Left ventricle myocardium superior (tissue), 1 donor: ENCODE measurements at regions not wholly inside any gene's neighbourhood (a gene's known extent, or its start where the extent isn't known, plus 50 kb on each side); places are given as distances from the start of the nearest gene placed in this dataset.

Experiments used
- ATAC-seq: fragments of 200-7000 bp; cut with Tn5 transposase; one replicate; pipeline ENCODE4 v1.9.1; 2020; ENCODE audit warnings: mild to moderate bottlenecking, moderate library complexity
- DNase-seq: peaks from one replicate; pipeline ENCODE4 v3.0.0-alpha.2; 2020
- intact Hi-C: fragments of 100-400 bp; cut with micrococcal nuclease; formaldehyde crosslinking; loops from one replicate; pipeline ENCODE4 v1.11.0; 2022
- donor health status: DM: no; HTN: yes; CAD: no; lungs with severe emphysema.

- ATAC-seq (no peak), DNase-seq (no peak)
- intact Hi-C loops, result no loop called here
Observed at GRCh38 chr5:109943701-109944235, 254.0 kb downstream of the MAN2A1 start.

GRCh38 chr5:109944461-109944860 is 254.7 kb downstream of the MAN2A1 start:
- DNase-seq, result no peak
- no peak for ATAC-seq
- intact Hi-C loops, result no loop called here

DNA sequence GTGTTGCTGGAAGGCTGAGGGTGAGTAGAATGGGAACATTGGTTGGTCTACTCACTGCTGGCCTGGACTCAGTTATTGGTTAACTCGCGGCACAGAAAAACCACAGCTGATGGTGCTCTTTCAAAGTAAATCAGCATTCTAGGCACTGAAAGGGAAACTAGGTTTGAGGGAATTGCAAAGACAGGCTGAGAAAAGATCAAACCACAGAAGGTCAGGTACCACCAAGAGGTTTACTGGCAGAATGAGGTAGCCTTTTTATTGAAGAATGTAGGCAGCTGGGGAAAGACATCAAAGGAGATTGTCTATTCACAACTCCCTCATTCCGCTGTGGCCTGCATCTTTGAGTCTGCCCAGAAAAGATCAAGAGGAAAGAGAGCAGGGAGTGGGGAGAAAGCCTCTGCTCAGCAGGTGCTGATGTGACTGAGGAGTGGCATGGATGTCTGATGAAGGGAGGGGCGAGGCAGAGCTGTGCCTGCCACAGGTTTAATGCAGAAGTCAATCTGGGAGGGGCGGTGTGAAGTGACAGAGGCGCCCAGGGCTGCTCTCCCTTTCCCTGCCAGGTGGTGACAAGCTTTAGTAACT is 255.5 kb downstream of the MAN2A1 start:
- DNase-seq (no peak), ATAC-seq (no peak)

GRCh38 chr5:109945723-109946480 is 256.2 kb downstream of the MAN2A1 start:
- intact Hi-C loops, result no loop called here
- DNase-seq, result no peak
- no peak for ATAC-seq

More for the DNA sequence above, 255.5 kb downstream of the MAN2A1 start:
- intact Hi-C loops, result no loop called here

GRCh38 chr5:109946610-109947009 is 256.9 kb downstream of the MAN2A1 start:
- no peak for DNase-seq
- no peak for ATAC-seq
- intact Hi-C loops, result no loop called here

- intact Hi-C loops, result no loop called here
- ATAC-seq (no peak), DNase-seq (no peak)
Observed at GRCh38 chr5:109947667-109948066, 257.9 kb downstream of the MAN2A1 start.

DNA sequence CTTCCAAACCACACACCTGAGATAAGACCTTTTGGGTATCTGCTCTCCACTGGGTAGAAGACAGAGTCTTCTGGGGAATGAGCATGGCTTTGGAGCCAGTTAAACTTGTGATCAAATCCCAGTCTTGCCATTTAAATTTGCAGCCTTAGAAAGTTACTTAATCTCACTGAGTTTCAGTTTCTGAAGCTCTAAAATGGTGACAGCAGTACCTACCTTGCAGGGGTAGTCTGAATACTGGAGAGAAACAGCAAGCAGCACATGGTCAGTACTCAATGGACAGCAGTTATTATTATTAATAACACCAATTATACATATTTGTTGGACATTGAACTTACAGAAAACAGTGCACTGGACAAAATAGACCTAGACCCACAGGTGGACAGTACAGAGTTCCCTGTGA is 260.9 kb downstream of the MAN2A1 start:
- intact Hi-C loops, result no loop called here
- DNase-seq (no peak), ATAC-seq (no peak)

DNA sequence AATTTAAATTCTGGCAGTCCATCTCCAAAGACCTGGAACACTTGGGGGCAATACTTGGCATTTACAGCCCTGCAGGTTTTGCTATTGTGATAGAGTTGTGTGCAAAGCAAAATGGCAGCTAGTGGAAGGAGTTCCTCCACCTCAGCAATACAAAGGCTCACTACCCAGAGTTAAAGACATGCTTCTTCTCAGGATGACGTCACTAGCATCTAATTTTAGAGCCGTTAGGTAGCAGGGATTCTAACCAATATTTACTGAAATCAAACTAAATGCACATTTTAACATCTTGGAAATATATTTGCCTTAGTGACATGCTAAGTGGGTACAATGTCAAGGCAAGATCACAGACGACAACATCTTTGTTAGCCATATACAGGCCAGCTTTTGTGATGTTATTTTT is 261.6 kb downstream of the MAN2A1 start:
- ATAC-seq (no peak), DNase-seq (no peak)
- intact Hi-C loops, result no loop called here

DNA sequence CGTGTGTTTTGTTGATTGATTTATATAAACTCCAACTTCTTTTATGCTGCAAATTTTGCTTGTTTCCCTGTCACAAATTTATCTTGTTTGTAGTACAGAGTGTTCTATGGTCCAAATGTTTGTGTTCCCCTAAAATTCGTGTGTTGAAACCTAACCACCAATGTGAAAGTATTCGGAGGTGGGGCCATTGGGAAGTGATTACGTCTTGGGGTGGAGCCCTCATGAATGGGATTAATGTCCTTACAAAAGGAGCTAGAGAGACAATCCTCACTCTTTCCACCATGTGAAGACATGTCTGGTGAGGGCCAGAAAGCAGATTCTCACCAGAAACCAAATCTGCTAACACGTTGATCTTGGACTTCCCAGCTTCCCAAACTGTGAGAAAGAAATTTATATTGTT is 262.0 kb downstream of the MAN2A1 start:
- DNase-seq (no peak), ATAC-seq (no peak)
- intact Hi-C loops, result no loop called here

- ATAC-seq (no peak), DNase-seq (no peak)
- intact Hi-C loops, result no loop called here
Observed at GRCh38 chr5:109953761-109954160, 264.0 kb downstream of the MAN2A1 start.

DNA sequence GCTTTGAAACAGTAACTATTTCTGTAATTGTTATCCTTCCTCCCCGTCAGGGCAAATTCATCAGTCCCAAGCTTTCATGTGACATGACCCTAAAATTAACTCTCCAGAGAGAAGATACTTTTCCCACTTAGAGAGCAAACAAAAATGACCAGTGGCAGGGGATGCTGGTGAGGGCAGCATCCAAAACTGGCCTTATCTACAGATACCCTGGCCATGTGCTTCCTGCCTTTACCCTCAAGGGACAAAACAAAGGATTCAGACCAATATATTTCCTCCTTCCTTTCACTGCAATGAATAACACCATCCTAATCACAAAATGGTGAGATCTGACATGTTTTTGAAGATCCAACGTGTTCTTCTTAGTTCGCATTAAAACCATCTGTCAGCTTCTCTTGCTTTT is 267.2 kb downstream of the MAN2A1 start:
- no peak for DNase-seq
- ATAC-seq, result no peak
- intact Hi-C loops, result no loop called here

GRCh38 chr5:109958082-109958481 is 268.4 kb downstream of the MAN2A1 start:
- ATAC-seq, result no peak

DNA sequence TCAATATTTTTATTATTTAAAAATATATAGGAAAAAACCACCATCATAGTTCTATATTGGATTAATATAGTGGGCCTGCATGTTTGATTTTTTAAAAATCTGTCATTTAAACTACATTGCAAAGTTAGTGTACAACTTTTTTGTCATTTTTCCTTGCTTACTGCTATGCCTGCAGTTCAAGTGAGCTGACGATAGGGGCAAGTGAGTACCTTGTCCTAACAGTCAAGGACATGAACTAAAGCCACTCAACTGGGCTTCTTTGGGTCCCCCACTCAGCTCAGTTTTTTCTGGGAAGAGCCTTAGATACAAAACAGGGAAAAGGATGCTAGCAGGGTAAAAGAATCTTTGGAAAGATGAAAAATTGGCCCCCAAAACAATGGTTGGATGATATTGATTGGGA is 269.9 kb downstream of the MAN2A1 start:
- no peak for ATAC-seq
- intact Hi-C loops, result no loop called here
- DNase-seq, result no peak

More at GRCh38 chr5:109958082-109958481, 268.4 kb downstream of the MAN2A1 start:
- DNase-seq, result no peak
- intact Hi-C loops, result no loop called here

DNA sequence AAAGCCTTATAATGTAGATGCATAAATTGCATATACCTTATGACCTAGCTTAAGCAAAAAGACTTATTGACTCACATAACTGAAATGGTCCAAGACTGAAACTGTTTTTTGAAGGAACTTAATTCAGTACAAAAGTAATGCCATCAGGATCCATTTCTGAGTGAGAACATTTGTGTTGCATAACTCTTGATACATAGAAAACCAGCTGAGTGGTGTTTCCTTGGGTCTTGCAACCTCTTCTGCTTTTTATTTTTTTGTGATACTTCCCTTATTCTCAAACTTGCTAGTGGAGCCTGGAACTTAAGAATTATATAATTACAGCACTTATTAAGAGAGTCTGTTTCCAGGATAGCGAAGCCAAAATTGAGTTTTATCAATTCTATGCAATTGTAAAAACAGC is 272.0 kb downstream of the MAN2A1 start:
- DNase-seq (no peak), ATAC-seq (no peak)
- intact Hi-C loops, result no loop called here

- ATAC-seq, result no peak
Observed at GRCh38 chr5:109962882-109963603, 273.3 kb downstream of the MAN2A1 start.

DNA sequence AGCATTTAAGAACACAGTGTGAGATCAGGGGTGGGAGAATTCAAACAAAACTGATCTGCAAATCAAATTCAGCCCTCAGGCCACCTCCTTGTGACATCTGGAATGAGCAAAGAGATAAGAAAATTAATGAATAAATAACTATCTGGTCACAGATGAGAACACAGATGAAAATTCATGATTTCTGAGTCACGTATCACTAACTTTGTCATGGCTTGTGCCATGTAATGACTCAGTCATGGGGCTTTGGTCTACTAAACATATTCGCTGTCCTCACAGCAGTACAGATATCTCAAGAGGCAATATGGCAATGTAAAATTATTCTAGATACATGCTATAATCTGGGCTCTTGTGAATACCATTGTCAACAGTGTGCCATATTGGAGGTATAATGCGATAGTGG is 274.4 kb downstream of the MAN2A1 start:
- ATAC-seq (no peak), DNase-seq (no peak)
- intact Hi-C loops, result no loop called here

More at GRCh38 chr5:109962882-109963603, 273.3 kb downstream of the MAN2A1 start:
- no peak for DNase-seq
- intact Hi-C loops, result no loop called here

DNA sequence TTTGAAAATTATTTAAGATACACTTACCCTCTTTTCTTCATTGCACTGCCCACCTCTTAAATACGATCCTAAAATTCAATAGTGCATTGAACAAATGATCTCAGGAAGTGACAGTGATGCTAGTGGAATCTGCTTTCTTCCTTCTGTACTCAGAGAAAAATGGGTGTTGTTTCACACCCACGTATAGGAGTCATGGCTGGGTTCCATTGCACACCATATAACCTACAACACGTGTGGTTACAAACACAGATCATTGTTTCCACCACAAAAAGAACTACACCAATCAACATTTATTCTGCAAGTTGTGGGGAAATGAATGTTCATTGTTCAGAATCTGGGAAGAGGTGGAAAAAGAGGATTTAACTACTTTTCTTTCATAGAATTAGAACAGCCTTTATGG is 275.9 kb downstream of the MAN2A1 start:
- intact Hi-C loops, result no loop called here
- no peak for DNase-seq
- no peak for ATAC-seq

GRCh38 chr5:109971968-109972367 is 282.2 kb downstream of the MAN2A1 start:
- DNase-seq, result no peak
- no peak for ATAC-seq
- intact Hi-C loops, result no loop called here

DNA sequence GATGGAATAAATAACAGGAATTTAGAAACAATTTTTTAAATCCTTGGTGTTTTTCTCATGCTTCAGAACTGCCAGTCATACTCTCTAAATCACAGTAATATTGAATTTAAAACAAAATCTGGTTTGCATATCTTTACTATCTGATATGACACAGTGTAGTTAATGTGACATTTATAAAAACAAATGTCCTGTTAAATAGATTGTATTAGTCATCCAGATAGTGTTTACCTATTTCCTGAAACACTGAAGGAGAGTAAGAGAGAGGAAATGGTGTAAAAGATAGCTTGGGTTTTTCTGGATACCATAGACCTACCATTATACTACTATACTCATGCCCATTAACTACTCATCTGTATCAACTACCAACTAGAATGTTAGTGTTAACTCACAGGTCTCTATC is 292.3 kb downstream of the MAN2A1 start:
- intact Hi-C loops, result no loop called here
- DNase-seq, result no peak
- ATAC-seq, result no peak

DNA sequence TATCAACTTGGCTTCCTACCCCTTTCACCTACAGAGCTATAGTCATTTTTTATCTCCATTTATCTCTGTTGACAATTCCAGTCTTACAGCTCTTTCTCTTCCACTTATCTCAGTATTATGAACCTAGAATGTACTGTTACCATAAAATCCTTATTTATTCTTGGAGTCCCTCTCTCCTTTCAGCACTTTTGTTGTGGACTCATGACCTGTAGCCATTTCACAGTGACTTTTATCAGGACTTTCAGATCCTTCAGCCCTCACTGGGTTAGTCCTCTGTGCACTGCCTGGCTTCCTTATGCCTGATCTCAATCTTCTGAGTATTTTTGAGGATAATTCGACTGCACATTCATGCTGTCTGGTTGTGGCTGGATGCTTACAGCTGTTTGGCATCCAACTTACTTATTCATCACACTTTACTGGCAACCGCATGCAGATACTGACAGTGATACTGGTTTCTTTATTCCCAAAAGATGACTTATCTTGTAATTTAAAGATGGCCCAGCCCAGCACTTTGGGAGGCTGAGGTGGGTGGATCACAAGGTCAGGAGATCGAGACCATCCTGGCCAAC is 293.3 kb downstream of the MAN2A1 start:
- no peak for ATAC-seq
- intact Hi-C loops, result no loop called here
- DNase-seq, result no peak
